Body of pancreas (tissue), 4 donors: ENCODE measurements at regions not wholly inside any gene's neighbourhood (a gene's known extent, or its start where the extent isn't known, plus 50 kb on each side); places are given as distances from the start of the nearest gene placed in this dataset.

ENCODE experiments used
- POLR2A ChIP-seq, 3 donors: fragments of 450-650 bp; IDR thresholded peaks; one replicate each; pipeline ENCODE4 v1.6.1; 2016; ENCODE audit warnings: antibody characterized with exemption in 3 of 3, mild to moderate bottlenecking in 2 of 3
- TF ChIP-seq, protein P1 (sequence below), 7 experiments: fragments of 450-650 bp in 4 of 7; fragments of 200-600 bp in 3 of 7; sonication (generic) in 3 of 7; IDR thresholded peaks; one replicate each; pipeline ENCODE4 v1.5.1; 2016 to 2019; ENCODE audit warnings: antibody characterized with exemption in 7 of 7

DNA sequence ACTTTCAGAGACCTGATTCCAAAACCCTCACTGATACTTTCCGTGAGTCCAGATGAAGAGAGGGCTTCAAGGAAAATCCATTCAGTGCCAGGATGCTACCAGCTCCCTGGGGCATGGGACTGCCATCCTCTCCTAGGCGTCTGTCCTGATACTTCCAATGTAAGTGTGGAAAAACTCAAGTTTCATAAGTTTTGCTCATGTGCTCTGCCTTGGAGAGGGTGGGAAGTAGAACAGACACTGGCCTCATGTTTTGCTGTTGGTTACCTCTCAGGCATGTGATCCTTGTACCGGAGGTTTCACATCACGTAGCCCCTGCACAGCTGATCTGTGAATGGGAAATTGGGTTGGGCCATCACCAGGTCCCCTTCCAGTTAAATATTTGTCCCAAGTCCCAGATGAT, 517.1 kb downstream of the RPS24 start:
- TF ChIP-seq, protein P1, sequence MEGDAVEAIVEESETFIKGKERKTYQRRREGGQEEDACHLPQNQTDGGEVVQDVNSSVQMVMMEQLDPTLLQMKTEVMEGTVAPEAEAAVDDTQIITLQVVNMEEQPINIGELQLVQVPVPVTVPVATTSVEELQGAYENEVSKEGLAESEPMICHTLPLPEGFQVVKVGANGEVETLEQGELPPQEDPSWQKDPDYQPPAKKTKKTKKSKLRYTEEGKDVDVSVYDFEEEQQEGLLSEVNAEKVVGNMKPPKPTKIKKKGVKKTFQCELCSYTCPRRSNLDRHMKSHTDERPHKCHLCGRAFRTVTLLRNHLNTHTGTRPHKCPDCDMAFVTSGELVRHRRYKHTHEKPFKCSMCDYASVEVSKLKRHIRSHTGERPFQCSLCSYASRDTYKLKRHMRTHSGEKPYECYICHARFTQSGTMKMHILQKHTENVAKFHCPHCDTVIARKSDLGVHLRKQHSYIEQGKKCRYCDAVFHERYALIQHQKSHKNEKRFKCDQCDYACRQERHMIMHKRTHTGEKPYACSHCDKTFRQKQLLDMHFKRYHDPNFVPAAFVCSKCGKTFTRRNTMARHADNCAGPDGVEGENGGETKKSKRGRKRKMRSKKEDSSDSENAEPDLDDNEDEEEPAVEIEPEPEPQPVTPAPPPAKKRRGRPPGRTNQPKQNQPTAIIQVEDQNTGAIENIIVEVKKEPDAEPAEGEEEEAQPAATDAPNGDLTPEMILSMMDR (IDR thresholded peaks at IDR 0.05) = no peak
- TF ChIP-seq POLR2A (IDR thresholded peaks at IDR 0.05) = no peak
